WTC11 (cell line): ENCODE measurements at regions not wholly inside any gene's neighbourhood (a gene's known extent, or its start where the extent isn't known, plus 50 kb on each side); places are given as distances from the start of the nearest gene placed in this dataset.

Experiments used
- AFF4 ChIP-seq: sonication (generic); formaldehyde crosslinking; IDR thresholded peaks from 2 replicates; pipeline ENCODE4 v1.8.1; 2023; ENCODE audit warnings: mild to moderate bottlenecking, missing genetic modification reagents, borderline replicate concordance
- CTCF ChIP-seq: fragments of 200-600 bp; IDR thresholded peaks from 2 replicates; pipeline ENCODE4 v1.8.0; 2022; ENCODE audit warnings: antibody characterized with exemption
- E2F4 ChIP-seq: sonication (generic); formaldehyde crosslinking; IDR thresholded peaks from 2 replicates; pipeline ENCODE4 v1.8.1; 2022; ENCODE audit warnings: low read depth, mild to moderate bottlenecking, moderate library complexity, missing genetic modification reagents, borderline replicate concordance
- ESRRA ChIP-seq: sonication (generic); formaldehyde crosslinking; IDR thresholded peaks from 2 replicates; pipeline ENCODE4 v1.8.1; 2022; ENCODE audit warnings: mild to moderate bottlenecking, missing genetic modification reagents, borderline replicate concordance
- GABPB1 ChIP-seq: sonication (generic); formaldehyde crosslinking; IDR thresholded peaks from 2 replicates; pipeline ENCODE4 v1.8.1; 2023; ENCODE audit warnings: mild to moderate bottlenecking, missing genetic modification reagents
- NFYB ChIP-seq: sonication (generic); formaldehyde crosslinking; conservative IDR thresholded peaks from 2 replicates; pipeline ENCODE4 v1.8.0; 2022; ENCODE audit warnings: low read depth, missing genetic modification reagents
- NR1H2 ChIP-seq: sonication (generic); formaldehyde crosslinking; IDR thresholded peaks from 2 replicates; pipeline ENCODE4 v1.9.0; 2021; ENCODE audit warnings: mild to moderate bottlenecking, moderate library complexity, missing genetic modification reagents
- NR2C2 ChIP-seq: sonication (generic); formaldehyde crosslinking; IDR thresholded peaks from 2 replicates; pipeline ENCODE4 v1.8.0; 2022; ENCODE audit warnings: mild to moderate bottlenecking, missing genetic modification reagents
- OVOL2 ChIP-seq: fragments of 250-450 bp; sonication (Bioruptor Pico); IDR thresholded peaks from 2 replicates; pipeline ENCODE4 v1.9.0; 2021; ENCODE audit warnings: mild to moderate bottlenecking, borderline replicate concordance
- TEAD1 ChIP-seq: sonication (generic); formaldehyde crosslinking; IDR thresholded peaks from 2 replicates; pipeline ENCODE4 v1.8.0; 2022; ENCODE audit warnings: mild to moderate bottlenecking, missing genetic modification reagents
- TEAD4 ChIP-seq: sonication (generic); formaldehyde crosslinking; IDR thresholded peaks from 2 replicates; pipeline ENCODE4 v1.8.0; 2022; ENCODE audit warnings: mild to moderate bottlenecking, missing genetic modification reagents
- USF2 ChIP-seq: sonication (generic); formaldehyde crosslinking; IDR thresholded peaks from 2 replicates; pipeline ENCODE4 v1.8.1; 2023; ENCODE audit warnings: mild to moderate bottlenecking, missing genetic modification reagents, moderate library complexity

GRCh38 chr3:144059481-144059880 lies 87.9 kb downstream of the DIPK2A start:
- no peak for TF ChIP-seq OVOL2
- no peak for TF ChIP-seq CTCF
- TF ChIP-seq TEAD1 (CRISPR knock-in tag), result no peak
- no peak for TF ChIP-seq NR1H2
- no peak for TF ChIP-seq USF2
- no peak for TF ChIP-seq NFYB (CRISPR knock-in tag)
- TF ChIP-seq NR2C2 (CRISPR knock-in tag), result no peak
- TF ChIP-seq AFF4 (CRISPR knock-in tag), result no peak
- no peak for TF ChIP-seq TEAD4 (CRISPR knock-in tag)
- TF ChIP-seq GABPB1 (CRISPR knock-in tag), result no peak
- no peak for TF ChIP-seq E2F4
- TF ChIP-seq ESRRA (CRISPR knock-in tag), result no peak
